SU-DHL-6 (cell line): ENCODE measurements at regions not wholly inside any gene's neighbourhood (a gene's known extent, or its start where the extent isn't known, plus 50 kb on each side); places are given as distances from the start of the nearest gene placed in this dataset.
"Not testable (repeated sequence)": the region's sequence is repeated elsewhere in the genome, so short reads cannot be mapped to it uniquely, and the experiment has no call there.

Source experiments
- EZH2phosphoT487 ChIP-seq: fragments of 200-600 bp; sonication (generic), shearing (Covaris generic); conservative IDR thresholded peaks from 2 replicates; pipeline ENCODE4 v1.6.1; 2018; ENCODE audit warnings: mild to moderate bottlenecking, antibody characterized with exemption, low read length, moderate library complexity, mixed read lengths
- TF ChIP-seq, protein P1 (sequence below): fragments of 200-600 bp; sonication (generic); IDR thresholded peaks from one replicate; pipeline ENCODE4 v1.5.1; 2017; ENCODE audit warnings: antibody characterized with exemption, mild to moderate bottlenecking, low read length, moderate library complexity; ENCODE audit not compliant: insufficient read depth, poor library complexity, severe bottlenecking

DNA sequence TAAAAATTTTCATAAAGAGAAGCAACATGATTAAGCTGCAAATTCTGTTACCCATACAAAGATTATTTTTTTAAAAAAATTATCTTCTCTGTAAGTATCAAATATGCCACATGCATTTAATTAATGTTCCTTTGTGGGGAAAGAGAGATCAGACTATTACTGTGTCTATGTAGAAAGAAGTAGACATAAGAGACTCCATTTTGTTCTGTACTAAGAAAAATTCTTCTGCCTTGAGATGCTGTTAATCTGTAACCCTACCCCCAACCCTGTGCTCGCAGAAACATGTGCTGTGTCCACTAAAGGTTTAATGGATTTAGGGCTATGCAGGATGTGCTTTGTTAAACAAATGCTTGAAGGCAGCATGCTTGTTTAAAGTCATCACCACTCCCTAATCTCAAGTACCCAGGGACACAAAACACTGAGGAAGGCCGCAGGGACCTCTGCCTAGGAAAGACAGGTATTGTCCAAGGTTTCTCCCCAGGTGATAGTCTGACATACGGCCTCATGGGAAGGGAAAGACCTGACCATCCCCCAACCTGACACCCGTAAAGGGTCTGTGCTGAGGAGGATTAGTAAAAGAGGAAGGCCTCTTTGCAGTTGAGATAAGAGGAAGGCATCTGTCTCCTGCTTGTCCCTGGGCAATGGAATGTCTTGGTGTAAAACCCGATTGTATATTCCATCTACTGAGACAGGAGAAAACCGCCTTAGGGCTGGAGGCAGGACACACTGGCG, 1260.9 kb upstream of the RAG2 start:
- TF ChIP-seq EZH2phosphoT487, result not testable (repeated sequence)
- TF ChIP-seq, protein P1, sequence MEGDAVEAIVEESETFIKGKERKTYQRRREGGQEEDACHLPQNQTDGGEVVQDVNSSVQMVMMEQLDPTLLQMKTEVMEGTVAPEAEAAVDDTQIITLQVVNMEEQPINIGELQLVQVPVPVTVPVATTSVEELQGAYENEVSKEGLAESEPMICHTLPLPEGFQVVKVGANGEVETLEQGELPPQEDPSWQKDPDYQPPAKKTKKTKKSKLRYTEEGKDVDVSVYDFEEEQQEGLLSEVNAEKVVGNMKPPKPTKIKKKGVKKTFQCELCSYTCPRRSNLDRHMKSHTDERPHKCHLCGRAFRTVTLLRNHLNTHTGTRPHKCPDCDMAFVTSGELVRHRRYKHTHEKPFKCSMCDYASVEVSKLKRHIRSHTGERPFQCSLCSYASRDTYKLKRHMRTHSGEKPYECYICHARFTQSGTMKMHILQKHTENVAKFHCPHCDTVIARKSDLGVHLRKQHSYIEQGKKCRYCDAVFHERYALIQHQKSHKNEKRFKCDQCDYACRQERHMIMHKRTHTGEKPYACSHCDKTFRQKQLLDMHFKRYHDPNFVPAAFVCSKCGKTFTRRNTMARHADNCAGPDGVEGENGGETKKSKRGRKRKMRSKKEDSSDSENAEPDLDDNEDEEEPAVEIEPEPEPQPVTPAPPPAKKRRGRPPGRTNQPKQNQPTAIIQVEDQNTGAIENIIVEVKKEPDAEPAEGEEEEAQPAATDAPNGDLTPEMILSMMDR, result not testable (repeated sequence)
